ENCODE measurements at regions not wholly inside any gene's neighbourhood (a gene's known extent, or its start where the extent isn't known, plus 50 kb on each side); places are given as distances from the start of the nearest gene placed in this dataset.
"Not testable (repeated sequence)": the region's sequence is repeated elsewhere in the genome, so short reads cannot be mapped to it uniquely, and the experiment has no call there.

GRCh38 chr14:54256156-54256555 lies 140.7 kb upstream of the CDKN3 start:
- DNase-seq (ENCODE audit: low read depth), result no peak

GRCh38 chr14:54257424-54257823 lies 139.4 kb upstream of the CDKN3 start:
- DNase-seq (ENCODE audit: low read depth), result no peak

GRCh38 chr14:54258382-54258781 lies 138.4 kb upstream of the CDKN3 start:
- DNase-seq (ENCODE audit: low read depth), result no peak

- DNase-seq (ENCODE audit: low read depth), result no peak
Observed at GRCh38 chr14:54259821-54260220, 137.0 kb upstream of the CDKN3 start.

GRCh38 chr14:54261283-54261682 lies 135.5 kb upstream of the CDKN3 start:
- DNase-seq (ENCODE audit: low read depth), result no peak

- not testable (repeated sequence) for DNase-seq (ENCODE audit: low read depth)
Observed at GRCh38 chr14:54266616-54267015, 130.2 kb upstream of the CDKN3 start.

GRCh38 chr14:54267172-54267571 lies 129.6 kb upstream of the CDKN3 start:
- no peak for DNase-seq (ENCODE audit: low read depth)

GRCh38 chr14:54275997-54276725 lies 120.6 kb upstream of the CDKN3 start:
- no peak for DNase-seq (ENCODE audit: low read depth)

- DNase-seq (ENCODE audit: low read depth), result no peak
Observed at GRCh38 chr14:54278087-54278486, 118.7 kb upstream of the CDKN3 start.

- no peak for DNase-seq (ENCODE audit: low read depth)
Observed at GRCh38 chr14:54278665-54279295, 118.0 kb upstream of the CDKN3 start.

GRCh38 chr14:54282849-54283248 lies 114.0 kb upstream of the CDKN3 start:
- DNase-seq (ENCODE audit: low read depth), result no peak

- DNase-seq (ENCODE audit: low read depth), result no peak
Observed at GRCh38 chr14:54285030-54285429, 111.8 kb upstream of the CDKN3 start.

- no peak for DNase-seq (ENCODE audit: low read depth)
Observed at GRCh38 chr14:54291491-54292191, 105.2 kb upstream of the CDKN3 start.

- DNase-seq (ENCODE audit: low read depth), result no peak
Observed at GRCh38 chr14:54294802-54295201, 102.0 kb upstream of the CDKN3 start.

GRCh38 chr14:54299410-54300363 lies 97.1 kb upstream of the CDKN3 start:
- no peak for DNase-seq (ENCODE audit: low read depth)

- no peak for DNase-seq (ENCODE audit: low read depth)
Observed at GRCh38 chr14:54300881-54301280, 95.9 kb upstream of the CDKN3 start.

- no peak for DNase-seq (ENCODE audit: low read depth)
Observed at GRCh38 chr14:54301359-54301758, 95.4 kb upstream of the CDKN3 start.

- no peak for DNase-seq (ENCODE audit: low read depth)
Observed at GRCh38 chr14:54306806-54307205, 90.0 kb upstream of the CDKN3 start.

- no peak for DNase-seq (ENCODE audit: low read depth)
Observed at GRCh38 chr14:54309615-54310014, 87.2 kb upstream of the CDKN3 start.

- DNase-seq (ENCODE audit: low read depth), result no peak
Observed at GRCh38 chr14:54310151-54310850, 86.5 kb upstream of the CDKN3 start.

GRCh38 chr14:54310851-54311228 lies 86.0 kb upstream of the CDKN3 start:
- DNase-seq (ENCODE audit: low read depth), result no peak
